Calu3 (cell line): ENCODE measurements at regions not wholly inside any gene's neighbourhood (a gene's known extent, or its start where the extent isn't known, plus 50 kb on each side); places are given as distances from the start of the nearest gene placed in this dataset.

Experiments
- BruUV-seq: library from RNA; stranded (reverse); fragments of 400-500 nt; replicated peaks from 2 replicates; lab custom pipeline; 2021; lab: Mats Ljungman, UMichigan
- CTCF ChIA-PET: fragments of 300-600 bp; sonication (Branson Sonifier 250); formaldehyde crosslinking; loops from one replicate; lab custom pipeline; 2022; ENCODE audit warnings: antibody characterized with exemption; lab: Charles Lee
- DNase-seq: peaks from one replicate; pipeline ENCODE4 v3.0.0; 2022
- H3K27ac Mint-ChIP-seq: one replicate; pipeline ENCODE4 v1.8.0; 2022; ENCODE audit warnings: mixed read lengths; ENCODE audit not compliant: unreplicated experiment
- H3K27me3 Mint-ChIP-seq: one replicate; pipeline ENCODE4 v1.8.0; 2022; ENCODE audit warnings: mixed read lengths; ENCODE audit not compliant: unreplicated experiment
- H3K36me3 Mint-ChIP-seq: one replicate; pipeline ENCODE4 v1.8.0; 2022; ENCODE audit warnings: mild to moderate bottlenecking, moderate library complexity, mixed read lengths; ENCODE audit not compliant: insufficient read depth, unreplicated experiment
- H3K4me1 Mint-ChIP-seq: one replicate; pipeline ENCODE4 v1.8.0; 2022; ENCODE audit warnings: mild to moderate bottlenecking, low read depth, mixed read lengths; ENCODE audit not compliant: unreplicated experiment
- H3K4me3 Mint-ChIP-seq: one replicate; pipeline ENCODE4 v1.8.0; 2022; ENCODE audit warnings: mild to moderate bottlenecking, low read depth, moderate library complexity, mixed read lengths; ENCODE audit not compliant: unreplicated experiment
- H3K9me3 Mint-ChIP-seq: one replicate; pipeline ENCODE4 v1.8.0; 2022; ENCODE audit warnings: low read depth, mixed read lengths; ENCODE audit not compliant: unreplicated experiment
- CTCF ChIP-seq: fragments of 200-600 bp; IDR thresholded peaks from one replicate; pipeline ENCODE4 v1.8.0; 2022; ENCODE audit warnings: antibody characterized with exemption; ENCODE audit not compliant: unreplicated experiment
- intact Hi-C: fragments of 100-400 bp; cut with micrococcal nuclease; formaldehyde crosslinking; loops from one replicate; pipeline ENCODE4 v1.10.0; 2022; ENCODE audit not compliant: unreplicated experiment

DNA sequence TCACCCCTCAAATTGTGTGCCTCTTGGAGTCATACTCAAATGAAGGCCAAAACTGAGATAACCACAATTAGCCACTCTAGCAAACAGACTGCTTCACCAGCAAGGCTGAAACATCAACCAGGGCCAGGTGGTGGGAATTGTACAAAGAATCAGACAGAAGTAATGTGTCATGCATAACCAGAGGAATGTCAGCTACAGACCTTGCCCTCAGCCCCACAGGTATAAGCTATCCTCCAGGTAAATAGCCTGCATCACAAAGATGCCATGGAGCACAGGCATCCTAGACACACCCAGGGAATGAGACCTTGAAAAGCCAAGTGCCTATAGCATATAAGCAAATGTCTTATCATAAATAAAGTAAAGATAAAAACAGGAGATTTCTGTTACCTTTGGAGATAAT is 242.7 kb downstream of the CETN3 start:
- BruUV-seq = no TSS peak
- Mint-ChIP-seq H3K27me3 (no peaks in the 10 kb centered on the region), H3K27ac (no peak overlapping the region), H3K36me3 (no peaks in the 10 kb centered on the region), H3K4me3 (no peak overlapping the region), H3K4me1 (peaks cover 1% of the 10 kb centered on the region), H3K9me3 (no peaks in the 10 kb centered on the region)
- intact Hi-C loops = no loop called here
- CTCF ChIA-PET = no interaction called here
- no peak for DNase-seq
- no peak for TF ChIP-seq CTCF

DNA sequence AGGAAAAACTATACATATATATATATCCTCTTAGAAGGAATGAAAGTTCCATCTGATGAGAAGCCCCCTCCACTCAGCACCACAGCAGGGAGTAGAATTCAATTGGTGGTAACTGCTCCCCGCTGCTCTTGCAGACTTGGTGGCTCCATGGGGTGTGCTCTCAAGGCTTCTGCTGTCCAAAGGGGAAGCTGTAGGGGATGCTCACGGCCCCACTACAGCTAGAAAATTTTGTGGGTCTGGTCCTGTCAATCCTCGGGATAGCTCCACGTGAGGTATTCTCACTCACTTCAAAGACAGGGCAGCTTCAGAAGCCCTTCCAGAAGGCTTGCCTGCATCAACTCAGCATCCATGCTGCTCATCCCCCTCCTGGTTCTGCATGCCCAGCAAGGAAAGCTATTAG is 247.2 kb downstream of the CETN3 start:
- DNase-seq = no peak
- BruUV-seq = no TSS peak
- Mint-ChIP-seq H3K9me3 (no peaks in the 10 kb centered on the region), H3K36me3 (no peaks in the 10 kb centered on the region), H3K27ac (no peak overlapping the region), H3K4me3 (no peak overlapping the region), H3K27me3 (no peaks in the 10 kb centered on the region), H3K4me1 (peaks cover 10% of the 10 kb centered on the region)
- CTCF ChIA-PET = interaction anchor here (0.5 kb wide), 1 partner anchor 280 kb away, joined by 3 read pairs; no protein-coding TSS in a partner anchor
- intact Hi-C loops = no loop called here
- TF ChIP-seq CTCF = no peak

- H3K27ac Mint-ChIP-seq = no peak overlapping the region
- H3K4me3 Mint-ChIP-seq = no peak overlapping the region
- intact Hi-C loops = no loop called here
- TF ChIP-seq CTCF = no peak
- DNase-seq = peak; percentile 70
- H3K9me3 Mint-ChIP-seq = no peaks in the 10 kb centered on the region
- BruUV-seq = no TSS peak
- H3K36me3 Mint-ChIP-seq = no peaks in the 10 kb centered on the region
- CTCF ChIA-PET = interaction anchor here (0.6 to 1.1 kb wide), 3 partner anchors 232 to 1431 kb away, joined by 3 read pairs; partner anchors contain the start of gene MEF2C
- H3K4me1 Mint-ChIP-seq = peaks cover 10% of the 10 kb centered on the region
- H3K27me3 Mint-ChIP-seq = no peaks in the 10 kb centered on the region
Measured at GRCh38 chr5:90161414-90161813, 248.1 kb downstream of the CETN3 start.

DNA sequence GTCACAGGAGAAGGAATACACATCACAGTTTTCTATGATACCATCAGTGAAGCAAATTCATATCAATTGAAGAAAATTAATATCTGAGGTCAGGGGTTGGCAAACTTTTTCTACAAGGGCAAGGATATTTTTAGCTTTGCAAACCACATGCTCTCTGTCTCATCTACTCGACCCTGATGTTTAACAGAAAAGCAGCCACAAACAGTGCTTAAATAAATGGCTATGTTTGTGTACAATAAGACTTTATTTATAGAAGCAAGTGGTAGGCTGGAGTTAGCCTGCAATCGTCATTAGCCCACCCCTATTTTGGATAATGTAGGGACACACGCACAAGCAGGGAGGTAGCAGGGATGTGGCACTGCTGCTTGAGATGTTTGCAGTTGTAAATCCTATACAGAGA is 251.4 kb downstream of the CETN3 start:
- Mint-ChIP-seq H3K4me1 (peaks cover 10% of the 10 kb centered on the region), H3K9me3 (no peaks in the 10 kb centered on the region), H3K4me3 (no peak overlapping the region), H3K27me3 (no peaks in the 10 kb centered on the region), H3K36me3 (peaks cover 5% of the 10 kb centered on the region), H3K27ac (no peak overlapping the region)
- no TSS peak for BruUV-seq
- intact Hi-C loops = no loop called here
- no peak for DNase-seq
- CTCF ChIA-PET = no interaction called here
- TF ChIP-seq CTCF = no peak
